ENCODE measurements at regions not wholly inside any gene's neighbourhood (a gene's known extent, or its start where the extent isn't known, plus 50 kb on each side); places are given as distances from the start of the nearest gene placed in this dataset.

DNA sequence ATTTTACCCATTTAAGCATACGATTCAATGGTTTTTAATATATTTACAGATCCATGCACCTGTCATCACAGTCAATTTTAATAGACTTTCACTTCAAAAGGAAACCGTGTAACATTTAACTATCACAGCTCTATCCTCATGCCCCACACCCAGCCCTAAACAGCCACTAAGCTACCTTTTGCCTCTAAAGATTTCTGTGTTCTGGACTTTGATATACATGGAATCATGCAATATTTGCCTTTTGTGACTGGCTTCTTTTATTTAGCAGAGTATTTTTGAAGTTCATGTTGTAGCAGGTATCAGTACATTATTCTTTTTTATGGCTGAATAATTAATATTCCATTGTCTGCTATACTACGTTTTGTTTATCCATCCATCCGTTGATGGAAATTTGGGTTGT lies 50.3 kb upstream of the STX16 start:
- DNase-seq (ENCODE audit: low read depth in 2 of 2) = no peak

DNA sequence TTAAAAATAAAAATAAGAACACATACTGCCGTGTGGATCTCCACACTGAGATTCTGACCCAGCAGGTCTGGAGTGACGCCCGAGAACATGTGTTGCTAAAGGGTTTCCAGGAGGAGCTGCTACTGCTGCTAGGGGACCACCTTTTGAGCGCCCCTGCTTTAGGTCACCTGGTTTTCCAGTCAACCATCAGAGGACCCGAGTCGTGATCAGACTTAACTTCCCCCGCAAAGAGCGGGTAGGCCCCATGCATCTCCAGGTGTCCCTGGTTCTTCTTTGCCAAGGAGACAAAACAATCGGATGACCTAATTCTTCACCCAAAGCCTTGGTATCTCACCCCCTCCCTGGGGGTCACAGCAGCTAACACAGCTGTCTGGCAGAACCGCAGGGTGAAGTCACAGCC lies 51.1 kb upstream of the STX16 start:
- DNase-seq (ENCODE audit: low read depth in 2 of 2) = no peak

DNA sequence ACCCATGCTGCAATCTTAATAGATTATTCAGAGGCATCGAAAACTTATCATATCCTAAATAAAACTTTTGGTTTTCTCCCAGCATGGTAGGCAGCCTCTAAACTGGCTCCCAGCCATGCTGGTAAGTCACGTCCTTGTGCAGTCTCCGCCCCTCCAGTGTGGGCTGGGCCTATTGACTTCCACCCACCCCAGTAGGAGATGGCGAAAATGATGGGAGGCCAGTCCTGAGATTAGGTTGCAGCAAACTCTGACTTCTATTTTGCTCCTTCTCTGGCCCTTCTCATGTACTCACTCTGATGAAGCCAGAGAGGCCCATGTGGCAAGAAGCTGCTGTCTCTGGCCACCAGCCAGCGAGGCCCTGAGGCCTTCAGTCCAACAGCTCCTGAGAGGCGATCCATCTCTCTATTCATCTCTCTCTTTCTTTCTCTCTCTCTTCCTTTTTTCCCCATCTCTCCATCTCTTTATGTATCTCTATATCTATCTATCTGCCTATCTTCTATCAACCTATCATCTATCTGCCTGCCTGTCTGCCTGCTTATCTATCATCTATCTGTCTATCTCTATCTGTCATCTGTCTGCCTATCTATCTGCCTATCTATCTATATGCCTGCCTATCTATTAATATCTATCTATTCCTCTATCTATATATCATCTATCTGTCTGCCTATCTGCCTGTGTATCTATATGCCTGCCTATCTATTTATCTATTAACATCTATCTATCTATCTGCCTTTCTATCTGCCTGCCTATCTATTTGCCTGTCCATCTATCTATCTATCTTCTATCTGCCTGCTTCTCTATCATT lies 52.7 kb upstream of the STX16 start:
- DNase-seq (ENCODE audit: low read depth in 2 of 2) = no peak

DNA sequence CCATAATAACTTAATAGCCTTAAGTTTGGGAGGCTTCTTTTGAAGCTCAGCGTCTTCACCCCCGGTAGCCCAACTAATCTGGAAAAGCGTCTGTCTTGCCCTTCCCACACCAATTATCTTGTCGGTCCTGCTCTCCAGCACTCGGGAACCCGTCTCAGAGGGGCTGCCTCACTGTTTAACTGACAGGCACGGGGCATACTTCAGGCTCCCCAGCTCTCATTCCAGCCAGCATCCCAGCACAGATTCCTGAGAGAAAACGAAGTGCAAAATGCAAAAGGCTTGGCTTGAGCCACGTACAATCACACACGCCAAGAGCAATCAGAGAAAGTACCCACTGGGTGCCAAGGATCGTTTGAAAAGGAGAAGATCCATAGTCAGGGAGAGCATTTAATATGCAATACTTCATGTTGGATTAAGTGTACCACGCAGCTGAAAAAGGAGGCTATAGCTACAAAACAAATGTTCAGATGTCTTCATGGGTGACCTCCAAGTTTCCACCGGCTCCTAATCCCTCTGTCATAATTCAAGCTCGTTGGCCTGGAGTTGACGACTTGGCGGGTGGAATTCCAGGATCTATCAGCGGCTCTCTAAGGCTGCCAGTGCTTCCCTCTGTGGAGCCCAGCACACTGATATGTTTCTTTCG lies 53.7 kb upstream of the STX16 start:
- DNase-seq (ENCODE audit: low read depth in 2 of 2) = no peak

DNA sequence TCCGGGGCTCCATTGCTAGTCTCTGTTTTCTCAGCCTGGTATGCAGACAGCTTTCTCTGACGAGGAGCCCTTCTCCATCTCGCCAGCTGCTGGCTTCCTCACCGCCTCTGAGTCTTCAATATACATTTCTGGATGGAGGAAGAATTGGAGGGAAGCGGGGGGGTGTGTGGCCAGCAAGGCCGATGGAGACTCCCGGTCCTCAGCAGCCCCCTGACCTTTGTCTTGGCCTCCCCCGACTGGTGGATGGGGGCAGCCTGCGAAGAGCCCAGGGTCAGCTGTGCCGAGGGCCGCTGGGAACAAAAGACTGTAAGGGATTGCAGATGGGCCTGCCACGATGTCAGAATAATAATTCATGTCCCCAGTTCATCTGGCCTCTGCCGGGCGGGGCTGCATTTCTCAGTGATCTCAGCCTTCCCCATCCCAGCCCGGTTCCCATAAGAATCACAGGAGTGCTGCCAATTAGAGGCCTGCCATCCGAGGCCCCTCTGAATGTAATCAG lies 54.3 kb upstream of the STX16 start:
- DNase-seq (ENCODE audit: low read depth in 2 of 2) = no peak

DNA sequence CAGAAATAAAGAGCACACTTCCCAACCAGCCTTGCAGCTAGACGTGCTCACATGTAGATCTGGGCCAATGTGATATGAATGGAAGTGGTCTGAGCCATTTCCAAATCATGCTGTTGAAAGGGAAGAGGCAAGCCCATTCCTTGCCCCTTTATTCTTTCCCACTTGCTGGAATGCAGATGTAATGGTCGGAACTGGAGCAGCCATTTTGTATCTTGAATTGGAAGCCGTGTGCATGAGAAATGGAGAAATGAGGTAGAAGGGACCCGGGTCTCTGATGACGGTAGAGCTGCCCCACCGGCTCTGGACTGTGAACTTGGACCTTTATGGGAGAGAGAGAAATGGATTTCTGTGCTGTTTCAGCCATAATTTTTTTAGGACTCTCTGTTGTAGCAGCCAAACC lies 54.8 kb upstream of the STX16 start:
- DNase-seq (ENCODE audit: low read depth in 2 of 2) = no peak

DNA sequence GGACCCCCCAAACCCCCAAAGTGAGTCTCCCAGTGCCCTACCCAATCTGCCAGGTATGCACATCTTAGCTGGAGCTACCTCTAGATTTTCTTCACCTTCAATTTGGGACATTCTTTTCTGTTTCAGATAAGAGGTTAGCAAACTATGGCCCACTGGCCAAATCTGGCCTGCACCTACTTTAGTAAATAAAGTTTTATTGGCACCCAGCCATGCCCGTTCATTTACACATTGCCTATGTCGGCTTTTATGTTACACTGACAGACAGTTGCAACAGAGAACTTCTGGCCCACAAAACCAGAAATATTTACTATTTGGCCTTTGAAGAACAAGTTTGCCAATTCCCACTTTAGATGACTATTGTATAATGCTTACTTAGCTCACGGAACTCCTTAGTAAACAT lies 55.9 kb upstream of the STX16 start:
- DNase-seq (ENCODE audit: low read depth in 2 of 2) = no peak

DNA sequence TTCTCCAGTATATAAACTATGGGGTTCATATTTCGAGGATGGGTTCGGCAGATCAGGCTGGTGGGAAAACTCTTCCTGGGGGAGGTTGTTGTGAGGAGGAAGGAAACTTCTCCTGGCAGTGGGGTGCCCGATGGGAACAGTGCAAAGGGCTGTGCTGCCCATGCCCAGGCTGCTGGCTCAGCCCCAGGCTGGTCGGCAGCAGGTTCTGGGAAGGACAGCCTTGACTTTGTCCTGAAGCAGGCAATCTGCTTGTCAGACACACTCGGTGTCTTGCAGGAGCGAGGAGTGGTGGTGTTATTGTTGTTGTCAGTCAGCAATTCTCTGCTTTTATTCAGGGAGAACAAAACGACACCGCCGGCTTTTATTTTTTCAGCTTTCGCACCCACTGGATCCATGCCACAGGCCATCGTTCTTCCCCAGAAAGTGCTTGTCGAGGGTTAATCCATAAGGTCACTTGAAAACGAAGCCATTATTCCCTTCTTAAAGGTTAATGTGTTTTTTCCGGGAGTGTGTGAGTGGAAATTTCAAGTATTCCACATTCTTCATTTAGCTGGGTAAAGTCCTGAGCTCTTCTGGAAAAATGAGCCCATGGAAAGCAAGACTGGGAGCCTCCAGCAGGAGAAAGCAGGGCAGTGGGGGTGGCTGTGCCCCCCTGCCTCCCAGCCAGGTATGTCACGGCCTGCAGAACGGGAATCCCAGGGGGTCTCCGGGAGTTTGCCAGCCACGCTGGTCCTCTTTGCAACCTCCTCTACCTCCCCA lies 57.0 kb upstream of the STX16 start:
- no peak for DNase-seq (ENCODE audit: low read depth in 2 of 2)

DNA sequence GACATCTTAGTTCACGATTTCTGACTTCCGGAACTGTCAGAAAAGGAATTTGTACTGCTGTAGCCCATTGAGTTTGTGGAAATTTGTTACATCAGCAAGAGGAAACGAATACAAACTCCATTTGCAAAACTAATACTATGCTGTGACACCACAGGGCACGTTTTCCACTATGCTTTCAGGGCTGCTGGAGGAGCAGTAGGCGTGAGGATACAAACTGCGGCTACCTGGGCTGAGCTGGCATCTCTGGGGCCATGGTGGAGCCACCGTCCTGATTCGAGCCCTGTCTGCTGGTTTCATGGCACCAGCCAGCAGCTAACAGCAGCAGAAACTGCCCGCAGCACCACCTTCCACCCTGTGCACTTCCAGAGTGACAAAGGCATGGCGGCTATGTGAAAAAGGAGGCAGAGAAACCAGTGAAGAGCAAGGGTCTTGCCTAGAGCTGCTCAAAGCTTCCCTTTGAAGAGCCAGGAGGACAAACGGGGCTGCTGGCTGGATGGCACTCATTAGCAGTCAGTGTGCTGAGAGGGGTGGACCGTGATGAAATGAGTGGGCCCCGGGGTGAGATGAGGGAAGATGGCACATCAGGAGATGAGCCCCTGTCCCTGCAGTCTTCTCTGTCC lies 58.9 kb upstream of the STX16 start:
- DNase-seq (ENCODE audit: low read depth in 2 of 2) = no peak

DNA sequence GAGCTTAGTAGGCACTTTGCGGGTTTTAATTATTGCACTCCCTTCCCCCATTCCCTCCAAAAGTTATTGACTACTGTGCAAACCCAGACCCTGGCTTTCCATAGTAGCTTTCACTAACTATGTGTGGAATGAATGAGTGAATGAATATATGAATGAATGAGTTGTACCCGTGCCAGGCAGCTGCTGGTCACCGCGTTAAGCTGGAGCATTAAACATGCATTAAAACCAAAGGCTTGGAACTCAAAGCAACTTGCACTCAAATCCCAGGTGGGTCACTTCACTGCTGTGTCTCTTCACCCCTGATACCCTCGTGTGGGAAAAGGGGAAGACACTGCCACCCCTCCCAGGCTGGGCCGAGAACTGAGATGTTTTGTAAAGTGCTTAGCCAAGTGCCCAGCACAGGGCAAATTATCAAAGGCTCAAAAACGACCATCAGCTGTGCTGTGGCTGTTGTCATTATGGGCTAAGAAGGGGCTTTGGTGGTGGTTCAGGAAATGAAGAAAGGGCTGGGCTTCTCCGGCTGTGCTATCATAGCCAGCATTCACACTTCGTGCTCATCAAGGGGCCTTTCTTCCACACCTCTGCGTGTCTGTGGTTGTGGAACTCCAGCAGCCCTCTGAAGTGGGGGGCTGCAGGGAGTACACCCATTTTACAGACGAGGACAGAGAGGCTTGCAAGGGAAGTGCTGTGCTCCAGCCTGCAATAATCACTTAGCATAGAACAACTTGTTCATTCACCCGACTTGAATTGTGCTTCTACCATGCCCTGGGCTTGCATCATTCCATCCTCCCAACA lies 60.2 kb upstream of the STX16 start:
- no peak for DNase-seq (ENCODE audit: low read depth in 2 of 2)

DNA sequence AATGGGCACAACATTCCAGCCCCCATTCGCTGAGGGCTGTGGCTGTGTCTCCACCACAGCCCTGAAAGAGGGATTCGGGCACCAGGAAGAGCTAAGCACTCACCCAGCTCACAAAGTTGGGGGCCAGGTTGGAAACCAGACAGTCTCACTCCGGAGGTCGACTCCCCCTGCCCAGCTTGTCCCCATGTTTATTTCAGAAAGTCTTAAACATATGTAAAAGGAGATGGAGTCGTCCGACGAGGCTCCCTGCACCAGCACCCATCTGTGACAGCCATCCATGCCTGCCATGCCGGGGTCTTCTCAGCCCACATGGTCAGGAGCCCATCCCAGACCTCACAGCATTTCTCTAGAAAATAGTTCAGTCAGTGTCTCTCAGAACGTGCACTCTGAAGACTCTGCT lies 63.6 kb upstream of the STX16 start:
- no peak for DNase-seq (ENCODE audit: low read depth in 2 of 2)

DNA sequence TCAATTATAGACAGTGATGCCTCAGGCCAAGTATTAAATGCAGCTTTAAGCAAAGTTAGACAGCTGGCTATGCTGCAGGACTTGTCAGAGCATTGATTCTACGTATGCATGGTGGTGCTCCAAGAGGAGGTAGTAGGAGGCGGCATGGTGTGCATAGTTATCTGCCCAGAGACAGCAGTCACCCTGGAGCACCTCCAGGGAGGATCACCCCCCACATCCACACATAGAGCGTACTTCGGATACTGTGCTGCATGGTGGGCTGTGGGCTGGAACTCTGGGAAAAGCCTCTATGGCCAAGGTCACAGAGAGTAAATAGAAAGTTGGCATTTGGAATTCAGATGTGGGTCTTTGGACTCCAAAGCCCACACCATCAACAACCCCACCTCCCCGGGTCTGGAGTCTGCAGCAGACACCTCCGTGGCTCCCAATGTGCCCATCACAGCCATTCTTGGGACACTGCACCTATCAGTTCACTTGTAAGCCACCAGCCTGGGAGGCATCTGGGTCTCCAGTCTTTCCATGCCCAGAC lies 64.5 kb upstream of the STX16 start:
- no peak for DNase-seq (ENCODE audit: low read depth in 2 of 2)

DNA sequence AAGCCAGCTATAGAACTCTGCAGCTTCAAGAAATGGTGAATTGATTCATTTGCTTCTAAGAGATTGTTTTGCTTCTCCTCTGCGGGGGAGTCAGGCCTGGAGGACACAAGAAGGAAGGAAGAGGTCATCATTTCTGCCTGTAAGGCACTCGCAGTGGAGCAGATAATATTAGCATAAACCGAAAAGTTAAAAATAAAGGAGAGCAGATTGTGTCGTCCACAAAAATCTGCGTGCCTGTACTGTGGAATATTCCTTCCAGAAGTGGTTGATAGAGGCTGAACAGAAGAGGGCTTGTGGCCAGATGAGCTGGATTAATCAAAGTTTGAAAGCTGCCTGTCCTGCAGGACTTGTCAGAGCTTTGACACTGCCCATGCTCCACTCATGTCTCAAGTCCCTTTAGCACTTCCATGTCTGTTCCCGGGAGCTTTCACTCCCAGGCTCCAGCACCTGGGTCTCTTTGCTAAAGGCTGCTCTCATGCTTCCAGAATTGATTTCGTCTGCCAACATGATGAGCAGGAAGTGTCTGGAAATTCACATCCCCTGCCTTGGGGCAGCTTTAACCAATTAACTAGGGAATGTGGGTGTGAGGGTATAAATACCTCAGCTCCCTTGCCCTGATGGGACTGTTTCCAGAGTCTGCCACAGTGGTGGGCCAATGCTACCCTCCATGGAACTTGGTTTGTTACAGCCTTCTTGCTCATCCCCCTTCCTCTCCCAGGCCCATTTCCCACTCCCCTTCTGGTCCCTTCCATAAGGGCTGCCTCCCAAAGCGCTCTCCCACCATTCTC lies 65.1 kb upstream of the STX16 start:
- DNase-seq (ENCODE audit: low read depth in 2 of 2) = no peak

DNA sequence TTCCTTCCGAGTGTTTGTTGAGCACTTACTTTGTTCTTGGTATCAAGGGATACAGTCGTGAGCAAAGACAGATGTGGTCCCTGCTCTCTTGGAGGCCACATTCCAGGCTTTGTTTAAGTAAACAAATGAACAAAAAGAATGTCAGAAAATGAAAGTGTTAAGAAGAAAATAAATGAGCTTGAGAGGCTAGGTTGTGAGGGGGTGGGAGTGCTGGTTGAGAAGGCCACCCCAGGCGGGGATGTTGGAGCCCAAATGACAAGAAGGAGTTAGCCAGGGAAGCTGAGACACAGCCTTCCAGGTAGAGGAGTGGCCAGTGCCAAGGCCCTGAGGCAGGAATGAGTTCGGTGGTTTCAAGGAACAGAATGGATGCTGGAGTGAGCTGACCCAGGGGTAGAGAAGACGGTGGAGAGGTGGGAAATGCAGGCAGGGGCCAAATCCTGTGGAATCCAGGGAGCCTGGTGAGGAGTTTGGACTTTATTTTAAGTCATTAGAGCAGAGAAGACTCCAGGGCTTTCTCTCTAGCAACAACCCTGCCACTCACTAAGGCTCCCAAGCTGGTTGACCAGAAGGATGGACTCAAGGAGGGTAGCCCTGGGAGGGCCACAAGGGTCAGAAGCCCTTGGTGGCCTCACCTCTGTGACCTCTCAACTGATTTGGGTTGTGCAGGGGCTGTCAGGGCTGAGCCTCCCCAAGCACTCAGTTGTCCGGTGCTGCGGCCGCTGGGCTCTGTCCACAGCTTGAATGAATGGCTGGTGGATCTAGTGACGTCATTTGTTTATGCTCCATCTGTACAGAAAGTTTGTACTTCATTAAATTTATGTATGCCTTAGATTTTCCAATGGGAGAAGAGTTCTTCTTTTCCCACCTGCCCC lies 66.0 kb upstream of the STX16 start:
- peak; percentile 10 to 46 for DNase-seq (ENCODE audit: low read depth in 2 of 2)

DNA sequence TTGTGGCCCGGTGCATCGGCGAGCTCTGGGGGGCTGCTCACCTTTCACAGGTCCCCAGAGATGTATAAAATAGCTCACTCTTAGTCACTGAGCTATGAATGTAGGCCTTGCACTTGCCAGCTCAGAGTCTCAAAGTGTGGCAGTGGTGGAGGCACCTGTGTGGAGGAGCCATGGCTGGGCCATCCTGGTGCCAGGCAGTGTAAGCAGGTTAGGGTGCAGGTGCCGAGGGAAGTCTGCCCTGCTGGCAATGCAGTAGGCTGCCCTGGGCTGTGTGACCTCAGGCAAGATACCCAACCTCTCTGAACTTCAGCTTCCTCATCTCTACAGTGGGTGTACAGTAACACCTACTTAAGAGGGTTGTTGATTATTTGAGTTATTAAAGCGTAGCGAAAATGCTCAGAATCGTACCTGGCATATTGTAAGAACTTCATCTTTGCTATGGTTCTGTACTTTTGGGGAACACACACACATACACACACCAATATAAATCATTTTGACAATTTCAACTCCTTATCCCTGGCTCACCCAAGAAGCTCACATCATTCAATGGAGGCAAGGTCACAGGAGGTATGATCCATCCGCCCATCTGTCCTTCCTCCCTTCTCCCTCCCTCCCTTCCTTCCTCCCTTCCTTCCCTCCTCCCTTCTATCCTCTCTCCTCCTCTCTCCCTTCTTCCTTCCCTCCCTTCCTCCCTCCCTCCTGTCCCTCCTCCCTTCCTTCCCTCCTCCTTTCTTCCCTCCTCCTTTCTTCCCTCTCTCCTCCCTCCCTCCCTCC lies 66.8 kb upstream of the STX16 start:
- no peak for DNase-seq (ENCODE audit: low read depth in 2 of 2)

DNA sequence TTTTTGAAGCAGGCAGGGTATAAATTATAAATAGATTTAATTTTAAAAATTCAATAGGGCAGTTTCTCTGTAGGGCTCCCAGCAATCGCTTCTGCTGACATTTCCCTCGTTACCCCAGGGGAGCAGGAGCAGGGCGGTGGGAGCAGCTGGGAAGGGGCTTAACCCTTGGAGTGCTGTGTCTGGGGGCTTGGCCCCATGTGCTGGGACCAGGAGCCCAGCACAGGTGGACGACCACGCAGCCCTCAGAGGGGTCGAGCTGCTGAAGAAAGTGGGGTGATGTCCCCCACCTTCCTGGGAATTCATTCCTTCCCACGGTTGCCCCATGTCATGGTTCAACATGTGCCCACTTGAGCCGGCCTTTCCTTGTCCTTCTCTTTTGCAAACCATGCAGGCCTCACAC lies 67.5 kb upstream of the STX16 start:
- no peak for DNase-seq (ENCODE audit: low read depth in 2 of 2)

DNA sequence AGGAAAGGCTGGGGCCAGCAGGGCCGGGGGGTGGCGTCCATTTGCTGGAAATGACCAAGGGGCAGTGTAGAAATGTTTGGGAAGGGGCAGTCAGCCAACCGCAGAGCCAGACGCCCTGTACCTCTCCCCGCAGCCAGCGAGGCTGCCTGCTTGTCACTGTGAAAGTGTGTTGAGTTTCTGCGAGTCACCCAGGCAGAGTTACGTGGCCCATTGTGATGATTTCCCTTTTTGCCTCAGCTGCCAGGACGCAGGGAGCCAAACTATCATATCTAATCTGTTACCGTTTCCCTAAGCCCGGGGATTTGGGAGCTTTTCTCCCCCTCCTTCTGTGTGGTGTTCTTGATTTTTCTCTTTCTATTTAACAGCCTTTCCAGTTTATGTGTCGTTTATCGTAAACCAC lies 67.9 kb upstream of the STX16 start:
- DNase-seq (ENCODE audit: low read depth in 2 of 2) = no peak

DNA sequence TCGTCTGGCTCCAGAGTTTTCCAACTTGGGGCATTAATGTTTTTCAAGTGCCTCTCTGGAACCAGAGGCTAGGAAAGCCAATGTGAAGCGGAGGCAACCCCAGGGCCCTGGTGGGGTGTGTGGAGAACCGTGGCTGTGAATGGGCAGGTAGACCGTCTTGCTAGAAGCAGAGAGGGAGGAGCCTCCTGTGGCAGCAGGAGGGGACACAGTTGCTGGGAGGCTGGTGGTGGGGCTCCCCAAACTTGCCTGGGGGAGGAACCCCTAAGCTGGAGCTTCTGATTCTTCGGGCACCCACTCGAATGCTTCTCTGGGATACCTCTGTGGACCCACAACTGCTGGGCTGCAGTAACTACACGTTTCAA lies 65.3 kb upstream of the APCDD1L start:
- no peak for DNase-seq (ENCODE audit: low read depth in 2 of 2)
